HepG2 (cell line): ENCODE measurements at regions not wholly inside any gene's neighbourhood (a gene's known extent, or its start where the extent isn't known, plus 50 kb on each side); places are given as distances from the start of the nearest gene placed in this dataset.

Source experiments
- ATAC-seq: fragments of 200-7000 bp; cut with Tn5 transposase; 3 replicates; pipeline ENCODE4 v1.9.1; 2020; ENCODE audit warnings: mild to moderate bottlenecking, moderate library complexity
- BruUV-seq: library from RNA; stranded (reverse); fragments of 400-500 nt; replicated peaks from 2 replicates; lab custom pipeline; 2021; lab: Mats Ljungman, UMichigan
- CTCF ChIA-PET: fragments of 300-600 bp; formaldehyde crosslinking; extraction: SDS; loops from one replicate; lab custom pipeline; 2021; ENCODE audit warnings: low total read pairs, inconsistent platforms, low intra/inter-chr PET ratio; lab: Yijun Ruan, JAX
- POLR2A ChIA-PET: fragments of 350-600 bp; sonication (Branson Sonifier 250); formaldehyde crosslinking; loops from one replicate; lab custom pipeline; 2020; ENCODE audit warnings: antibody characterized with exemption, inconsistent platforms; lab: Yijun Ruan, JAX
- DNase-seq: peaks from one replicate; pipeline ENCODE4 v3.0.0-alpha.2; 2015; ENCODE audit warnings: low spot score
- FAIRE-seq: peaks from 3 replicates; lab custom pipeline; 2011; peaks lifted over from hg19 to GRCh38; lab: Jason Lieb, UNC
- H2AFZ ChIP-seq: one replicate; pipeline ENCODE4 v1.6.1; 2011; ENCODE audit warnings: low read length, inconsistent platforms
- H3K27ac ChIP-seq: fragments of 300-600 bp; 3 replicates; pipeline ENCODE4 v1.8.0; 2011; ENCODE audit warnings: mixed run types, mild to moderate bottlenecking, mixed read lengths, low read length, inconsistent platforms; ENCODE audit not compliant: insufficient read depth; ENCODE audit errors: extremely low read length
- H3K27me3 ChIP-seq, 2 experiments: fragments of 200-600 bp in 1 of 2; 2 replicates in 1 of 2; 3 replicates in 1 of 2; pipeline versions ENCODE4 v1.6.0 to v1.8.0; 2011; ENCODE audit warnings: low read length in 2 of 2, mild to moderate bottlenecking in 2 of 2, moderate library complexity in 2 of 2, inconsistent platforms in 1 of 2; ENCODE audit not compliant: insufficient read depth in 2 of 2, control insufficient read depth in 1 of 2
- H3K36me3 ChIP-seq, 2 experiments: fragments of 200-600 bp in 1 of 2; replicated peaks in 1 of 2; 2 replicates in 1 of 2; 3 replicates in 1 of 2; pipeline versions ENCODE4 v1.5.1 to v1.8.0; 2011; ENCODE audit warnings: low read length in 2 of 2, inconsistent platforms in 1 of 2; ENCODE audit not compliant: insufficient read depth in 2 of 2, control insufficient read depth in 1 of 2
- H3K4me1 ChIP-seq: 2 replicates; pipeline ENCODE4 v1.5.1; 2012; ENCODE audit warnings: low read length, inconsistent platforms; ENCODE audit not compliant: insufficient read depth
- H3K4me2 ChIP-seq: 2 replicates; pipeline ENCODE4 v1.6.0; 2011; ENCODE audit warnings: low read depth, low read length, inconsistent platforms
- H3K4me3 ChIP-seq, 3 experiments: fragments of 200-600 bp in 1 of 3; sonication (generic), shearing (Covaris generic) in 1 of 3; replicated peaks in 1 of 3; 2 replicates each; pipeline ENCODE4 v1.5.1; 2011 to 2016; ENCODE audit warnings: low read length in 3 of 3, inconsistent platforms in 2 of 3, low read depth in 2 of 3, mild to moderate bottlenecking in 2 of 3, control low read depth in 1 of 3, mixed read lengths in 1 of 3; ENCODE audit not compliant: insufficient read depth in 1 of 3
- H3K79me2 ChIP-seq: one replicate; pipeline ENCODE4 v1.6.1; 2011; ENCODE audit warnings: low read length, inconsistent platforms; ENCODE audit not compliant: insufficient read depth
- H3K9ac ChIP-seq: 2 replicates; pipeline ENCODE4 v1.6.0; 2011; ENCODE audit warnings: mild to moderate bottlenecking, low read depth, low read length, inconsistent platforms; ENCODE audit not compliant: insufficient read depth
- H3K9me3 ChIP-seq: 2 replicates; pipeline ENCODE4 v1.5.1; 2012; ENCODE audit warnings: mild to moderate bottlenecking, low read length
- H4K20me1 ChIP-seq: 2 replicates; pipeline ENCODE4 v1.6.0; 2011; ENCODE audit warnings: inconsistent platforms, mild to moderate bottlenecking, low read length, moderate library complexity; ENCODE audit not compliant: insufficient read depth
- ARNTL ChIP-seq: sonication (generic); formaldehyde crosslinking; IDR thresholded peaks from 2 replicates; pipeline ENCODE4 v1.4.0; 2020; ENCODE audit warnings: mild to moderate bottlenecking, missing genetic modification reagents
- ATF7 ChIP-seq, 2 experiments: fragments of 450-650 bp in 1 of 2; sonication (generic) in 1 of 2; formaldehyde crosslinking in 1 of 2; IDR thresholded peaks; 2 replicates each; pipeline versions ENCODE4 v1.4.0 to v1.6.1; 2016 to 2020; ENCODE audit warnings: antibody characterized with exemption in 1 of 2, mild to moderate bottlenecking in 1 of 2, missing genetic modification reagents in 1 of 2
- BORCS8-MEF2B ChIP-seq: sonication (generic); formaldehyde crosslinking; IDR thresholded peaks from 2 replicates; pipeline ENCODE4 v1.8.0; 2022; ENCODE audit warnings: mild to moderate bottlenecking, missing genetic modification reagents
- CREB1 ChIP-seq, 2 experiments: fragments of 450-650 bp in 1 of 2; IDR thresholded peaks; 2 replicates each; pipeline ENCODE4 v1.6.1; 2016 to 2017; ENCODE audit warnings: control low read depth in 1 of 2, mild to moderate bottlenecking in 1 of 2, missing compliant biosample characterization in 1 of 2, missing genetic modification characterization in 1 of 2
- NCOR1 ChIP-seq: fragments of 200-600 bp; sonication (generic); IDR thresholded peaks from 2 replicates; pipeline ENCODE4 v1.7.0; 2017; ENCODE audit warnings: antibody characterized with exemption, low read length, borderline replicate concordance
- NFYC ChIP-seq: IDR thresholded peaks from 2 replicates; pipeline ENCODE4 v1.6.1; 2016; ENCODE audit warnings: missing genetic modification reagents, missing compliant biosample characterization
- TMF1 ChIP-seq: sonication (generic); formaldehyde crosslinking; IDR thresholded peaks from 2 replicates; pipeline ENCODE4 v1.8.1; 2022; ENCODE audit warnings: low read depth, missing genetic modification reagents
- TRIM24 ChIP-seq: sonication (generic); formaldehyde crosslinking; IDR thresholded peaks from 2 replicates; pipeline ENCODE4 v1.8.0; 2022; ENCODE audit warnings: mild to moderate bottlenecking, missing genetic modification reagents
- ZFYVE20 ChIP-seq: sonication (generic); formaldehyde crosslinking; IDR thresholded peaks from 2 replicates; pipeline ENCODE4 v1.8.0; 2023; ENCODE audit warnings: low read depth, mild to moderate bottlenecking, moderate library complexity, missing genetic modification reagents, borderline replicate concordance
- ZNF343 ChIP-seq: sonication (generic); formaldehyde crosslinking; IDR thresholded peaks from 2 replicates; pipeline ENCODE4 v1.4.0; 2020; ENCODE audit warnings: mild to moderate bottlenecking, missing genetic modification reagents
- WGBS: methylation state at CpG from one replicate; pipeline ENCODE4 v1.1.6; 2017; ENCODE audit warnings: low lambda C conversion rate; 5-methylcytosine and 5-hydroxymethylcytosine counted together
- in situ Hi-C: cut with HindIII; loops from 2 replicates; pipeline ENCODE4 v1.10.0; 2017; ENCODE audit warnings: low pct_unique_long_range_greater_than_20kb; ENCODE audit not compliant: extremely low pct_ligation_motif_present
- intact Hi-C: fragments of 100-400 bp; cut with micrococcal nuclease; formaldehyde crosslinking; loops from one replicate; pipeline ENCODE4 v1.10.0; 2022; ENCODE audit not compliant: unreplicated experiment
- TF ChIP-seq, protein P1 (sequence below): sonication (generic); formaldehyde crosslinking; IDR thresholded peaks from 2 replicates; pipeline ENCODE4 v1.5.0; 2020; ENCODE audit warnings: mild to moderate bottlenecking, low read depth, missing genetic modification reagents, borderline replicate concordance
- TF ChIP-seq, protein P2 (sequence below): sonication (generic); formaldehyde crosslinking; IDR thresholded peaks from 2 replicates; pipeline ENCODE4 v1.5.1; 2020; ENCODE audit warnings: missing genetic modification reagents, mild to moderate bottlenecking, borderline replicate concordance

- no peak for ATAC-seq
- no TSS peak for BruUV-seq
Measured at GRCh38 chr7:25455683-25456251, 227.5 kb upstream of the NPVF start.

GRCh38 chr7:25456467-25457171, 228.3 kb upstream of the NPVF start:
- Histone ChIP-seq H3K27me3 (peaks cover 0 to 27% of the 10 kb centered on the region in 2 experiments; a peak in 2 of 5 replicates), H3K27ac (no peak overlapping the region), H3K9me3 (no peaks in the 10 kb centered on the region), H3K4me3 (no peak overlapping the region), H3K9ac (no peak overlapping the region), H3K36me3 (no peaks in the 10 kb centered on the region), H2AFZ (no peak overlapping the region), H4K20me1 (no peaks in the 10 kb centered on the region), H3K4me1 (no peaks in the 10 kb centered on the region), H3K4me2 (no peak overlapping the region), H3K79me2 (no peaks in the 10 kb centered on the region)
- ATAC-seq: no peak
- DNase-seq: no peak
- no TSS peak for BruUV-seq
- CTCF ChIA-PET: no interaction called here
- in situ Hi-C loops: no loop called here
- FAIRE-seq: no peak
- intact Hi-C loops: no loop called here
- 19% methylated on average over 8 of the region's 8 CpGs for WGBS
- TF ChIP-seq TMF1 (no peak), BORCS8-MEF2B (CRISPR knock-in tag) (no peak), ZFYVE20 (CRISPR knock-in tag) (no peak), NCOR1 (no peak), ZNF343 (CRISPR knock-in tag) (no peak), NFYC (CRISPR knock-in tag) (no peak), ARNTL (no peak)
- TF ChIP-seq, protein P1, sequence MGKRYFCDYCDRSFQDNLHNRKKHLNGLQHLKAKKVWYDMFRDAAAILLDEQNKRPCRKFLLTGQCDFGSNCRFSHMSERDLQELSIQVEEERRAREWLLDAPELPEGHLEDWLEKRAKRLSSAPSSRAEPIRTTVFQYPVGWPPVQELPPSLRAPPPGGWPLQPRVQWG (CRISPR knock-in tag): no peak
- TF ChIP-seq, protein P2, sequence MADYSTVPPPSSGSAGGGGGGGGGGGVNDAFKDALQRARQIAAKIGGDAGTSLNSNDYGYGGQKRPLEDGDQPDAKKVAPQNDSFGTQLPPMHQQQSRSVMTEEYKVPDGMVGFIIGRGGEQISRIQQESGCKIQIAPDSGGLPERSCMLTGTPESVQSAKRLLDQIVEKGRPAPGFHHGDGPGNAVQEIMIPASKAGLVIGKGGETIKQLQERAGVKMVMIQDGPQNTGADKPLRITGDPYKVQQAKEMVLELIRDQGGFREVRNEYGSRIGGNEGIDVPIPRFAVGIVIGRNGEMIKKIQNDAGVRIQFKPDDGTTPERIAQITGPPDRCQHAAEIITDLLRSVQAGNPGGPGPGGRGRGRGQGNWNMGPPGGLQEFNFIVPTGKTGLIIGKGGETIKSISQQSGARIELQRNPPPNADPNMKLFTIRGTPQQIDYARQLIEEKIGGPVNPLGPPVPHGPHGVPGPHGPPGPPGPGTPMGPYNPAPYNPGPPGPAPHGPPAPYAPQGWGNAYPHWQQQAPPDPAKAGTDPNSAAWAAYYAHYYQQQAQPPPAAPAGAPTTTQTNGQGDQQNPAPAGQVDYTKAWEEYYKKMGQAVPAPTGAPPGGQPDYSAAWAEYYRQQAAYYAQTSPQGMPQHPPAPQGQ (CRISPR knock-in tag): no peak
- POLR2A ChIA-PET: no interaction called here

More at GRCh38 chr7:25455683-25456251, 227.5 kb upstream of the NPVF start:
- no peak for TF ChIP-seq TRIM24
- TF ChIP-seq ATF7 (IDR thresholded peaks at IDR 0.05): peak; percentile 61
- TF ChIP-seq ATF7 (CRISPR knock-in tag; IDR thresholded peaks at IDR 0.05): no peak
- peak; percentile 86 for TF ChIP-seq CREB1 (IDR thresholded peaks at IDR 0.05)
- no peak for TF ChIP-seq CREB1 (CRISPR knock-in tag; IDR thresholded peaks at IDR 0.05)
- Histone ChIP-seq H3K9me3 (no peaks in the 10 kb centered on the region), H3K27me3 (peaks cover 0 to 27% of the 10 kb centered on the region in 2 experiments; a peak in 2 of 5 replicates), H3K4me1 (no peaks in the 10 kb centered on the region), H2AFZ (no peak overlapping the region), H4K20me1 (no peaks in the 10 kb centered on the region), H3K27ac (no peak overlapping the region), H3K36me3 (no peaks in the 10 kb centered on the region), H3K4me3 (no peak overlapping the region), H3K9ac (no peak overlapping the region), H3K79me2 (no peaks in the 10 kb centered on the region), H3K4me2 (no peak overlapping the region)
- 6% methylated on average over 9 of the region's 10 CpGs for WGBS
- POLR2A ChIA-PET: no interaction called here
- FAIRE-seq (no peak), DNase-seq (no peak)
- CTCF ChIA-PET: no interaction called here
- intact Hi-C loops (no loop called here), in situ Hi-C loops (no loop called here)
